H1 (cell line): ENCODE measurements at regions not wholly inside any gene's neighbourhood (a gene's known extent, or its start where the extent isn't known, plus 50 kb on each side); places are given as distances from the start of the nearest gene placed in this dataset.

Experiments used
- BACH1 ChIP-seq: IDR thresholded peaks from 2 replicates; pipeline ENCODE4 v1.6.1; 2012; ENCODE audit warnings: low read length, improper control_type of control experiment
- MAX ChIP-seq: IDR thresholded peaks from 2 replicates; pipeline ENCODE4 v1.6.1; 2012; ENCODE audit warnings: inconsistent platforms
- RNF2 ChIP-seq: fragments of 200-900, 300-1000 bp; sonication (generic); IDR thresholded peaks from 2 replicates; pipeline ENCODE4 v1.7.1; 2016; ENCODE audit warnings: borderline replicate concordance, low read depth, mild to moderate bottlenecking, antibody characterized with exemption, low read length; ENCODE audit not compliant: poor library complexity, severe bottlenecking; ENCODE audit errors: missing control alignments
- ZNF274 ChIP-seq: IDR thresholded peaks from 2 replicates; pipeline ENCODE4 v1.7.0; 2012; ENCODE audit warnings: low read length, borderline replicate concordance; ENCODE audit errors: extremely low read depth

DNA sequence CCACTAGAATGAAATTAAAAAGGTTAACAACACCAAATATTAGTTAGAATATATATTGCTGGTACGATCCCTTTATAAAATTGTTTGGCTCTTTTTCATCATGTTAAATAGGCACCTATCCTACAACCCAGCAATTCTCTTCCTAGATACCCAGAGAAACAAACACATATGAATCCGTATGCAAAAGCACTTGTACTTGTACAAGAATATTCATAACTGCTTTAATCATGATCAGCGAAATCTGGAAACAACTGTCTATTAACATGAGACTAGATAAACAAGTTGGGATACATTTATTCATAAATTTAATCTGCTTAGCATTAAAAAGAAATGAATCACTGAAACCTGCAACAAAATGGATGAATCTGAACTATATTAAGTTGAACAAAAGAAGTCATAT, 113.7 kb upstream of the MAP1B start (continued):
- TF ChIP-seq ZNF274: no peak
- no peak for TF ChIP-seq MAX
- no peak for TF ChIP-seq RNF2
- no peak for TF ChIP-seq BACH1
